ENCODE measurements at regions not wholly inside any gene's neighbourhood (a gene's known extent, or its start where the extent isn't known, plus 50 kb on each side); places are given as distances from the start of the nearest gene placed in this dataset.

GRCh38 chr6:81806793-81807565, 54.5 kb upstream of the TENT5A start:
- Mint-ChIP-seq H3K9me3 (no peaks in the 10 kb centered on the region), H3K4me1 (0 out of 2 replicates have a peak, but pooled peaks cover 2% of the 10 kb centered on the region), H3K36me3 (no peaks in the 10 kb centered on the region), H3K27ac (no peak overlapping the region), H3K27me3 (ENCODE audit: low read depth) (no peaks in the 10 kb centered on the region), H3K4me3 (no peak overlapping the region)
- TF ChIP-seq CDX4 (CRISPR knock-in tag; IDR thresholded peaks at IDR 0.05; ENCODE audit: borderline replicate concordance) (no peak), RORB (CRISPR knock-in tag; IDR thresholded peaks at IDR 0.05) (no peak), E2F1 (CRISPR knock-in tag; IDR thresholded peaks at IDR 0.05) (no peak)
- ATAC-seq (no peak; the same call in 1 of the 2 replicates), DNase-seq (ENCODE audit: low spot score) (no peak)
- POLR2A ChIA-PET = no interaction called here
- CTCF ChIA-PET = interaction anchor here (1.4 kb wide), 1 partner anchor 54 kb away, joined by 4 read pairs; no protein-coding TSS in a partner anchor

GRCh38 chr6:81802356-81802755, 49.9 kb upstream of the TENT5A start:
- Mint-ChIP-seq H3K27me3 (ENCODE audit: low read depth) (no peaks in the 10 kb centered on the region), H3K4me3 (no peak overlapping the region), H3K4me1 (peaks cover 14% of the 10 kb centered on the region), H3K9me3 (no peaks in the 10 kb centered on the region), H3K36me3 (no peaks in the 10 kb centered on the region), H3K27ac (no peak overlapping the region)
- CTCF ChIA-PET = no interaction called here
- POLR2A ChIA-PET = no interaction called here
- no peak for ATAC-seq
- DNase-seq (ENCODE audit: low spot score) = no peak
- TF ChIP-seq SMAD4 (CRISPR knock-in tag; IDR thresholded peaks at IDR 0.05) (no peak), E2F5 (CRISPR knock-in tag; IDR thresholded peaks at IDR 0.05) (no peak), ZBTB21 (CRISPR knock-in tag; IDR thresholded peaks at IDR 0.05; ENCODE audit: borderline replicate concordance) (no peak), SP1 (CRISPR knock-in tag; conservative IDR thresholded peaks at IDR 0.05) (no peak), HMGXB4 (CRISPR knock-in tag; IDR thresholded peaks at IDR 0.05) (no peak), ZNF219 (CRISPR knock-in tag; IDR thresholded peaks at IDR 0.05; ENCODE audit: borderline replicate concordance) (no peak), ATF3 (CRISPR knock-in tag; conservative IDR thresholded peaks at IDR 0.05) (no peak), ZNF532 (CRISPR knock-in tag; IDR thresholded peaks at IDR 0.05; ENCODE audit: borderline replicate concordance) (no peak), ERG (CRISPR knock-in tag; IDR thresholded peaks at IDR 0.05) (no peak), ATF1 (CRISPR knock-in tag; IDR thresholded peaks at IDR 0.05) (no peak), ZNF121 (CRISPR knock-in tag; IDR thresholded peaks at IDR 0.05) (no peak), ZSCAN18 (CRISPR knock-in tag; IDR thresholded peaks at IDR 0.05) (no peak), FOXK1 (CRISPR knock-in tag; IDR thresholded peaks at IDR 0.05) (no peak), MAX (CRISPR knock-in tag; IDR thresholded peaks at IDR 0.05) (no peak), ATF2 (CRISPR knock-in tag; IDR thresholded peaks at IDR 0.05; ENCODE audit: borderline replicate concordance, low read depth) (no peak), NFYB (CRISPR knock-in tag; conservative IDR thresholded peaks at IDR 0.05; ENCODE audit: low read depth) (no peak)

Measured in WTC11 (cell line).